Hepatocyte (in vitro differentiated cells): ENCODE measurements at regions not wholly inside any gene's neighbourhood (a gene's known extent, or its start where the extent isn't known, plus 50 kb on each side); places are given as distances from the start of the nearest gene placed in this dataset.

Experiments
- EZH2 ChIP-seq: fragments of 200-600 bp; sonication (generic); IDR thresholded peaks from 2 replicates; pipeline ENCODE4 v1.6.1; 2016; ENCODE audit warnings: antibody characterized with exemption, mild to moderate bottlenecking, borderline replicate concordance
- TF ChIP-seq, protein P1 (sequence below): fragments of 200-600 bp; sonication (generic); IDR thresholded peaks from 2 replicates; pipeline ENCODE4 v1.5.1; 2016; ENCODE audit warnings: antibody characterized with exemption, mild to moderate bottlenecking; ENCODE audit not compliant: poor library complexity

DNA sequence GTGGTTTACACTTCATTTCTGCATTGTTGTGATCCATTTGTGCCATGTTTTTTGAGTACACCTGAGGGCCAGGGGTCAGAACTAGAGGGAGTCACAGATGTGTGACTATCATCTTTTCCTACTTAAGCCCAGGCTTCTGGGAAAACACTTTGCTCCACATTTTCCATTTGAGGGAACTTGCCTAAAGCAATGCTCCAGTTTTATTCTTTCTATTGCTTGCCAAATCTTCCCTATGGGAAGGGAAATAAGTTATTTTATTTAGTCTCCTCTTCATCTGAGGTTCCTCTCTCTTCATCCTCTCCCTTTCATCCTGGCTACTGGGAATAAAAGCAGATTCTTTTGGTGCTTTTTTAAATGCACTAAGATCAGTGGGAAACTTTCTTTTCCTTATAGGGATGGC, 179.9 kb upstream of the PRSS58 start:
- TF ChIP-seq EZH2, result no peak
- TF ChIP-seq, protein P1, sequence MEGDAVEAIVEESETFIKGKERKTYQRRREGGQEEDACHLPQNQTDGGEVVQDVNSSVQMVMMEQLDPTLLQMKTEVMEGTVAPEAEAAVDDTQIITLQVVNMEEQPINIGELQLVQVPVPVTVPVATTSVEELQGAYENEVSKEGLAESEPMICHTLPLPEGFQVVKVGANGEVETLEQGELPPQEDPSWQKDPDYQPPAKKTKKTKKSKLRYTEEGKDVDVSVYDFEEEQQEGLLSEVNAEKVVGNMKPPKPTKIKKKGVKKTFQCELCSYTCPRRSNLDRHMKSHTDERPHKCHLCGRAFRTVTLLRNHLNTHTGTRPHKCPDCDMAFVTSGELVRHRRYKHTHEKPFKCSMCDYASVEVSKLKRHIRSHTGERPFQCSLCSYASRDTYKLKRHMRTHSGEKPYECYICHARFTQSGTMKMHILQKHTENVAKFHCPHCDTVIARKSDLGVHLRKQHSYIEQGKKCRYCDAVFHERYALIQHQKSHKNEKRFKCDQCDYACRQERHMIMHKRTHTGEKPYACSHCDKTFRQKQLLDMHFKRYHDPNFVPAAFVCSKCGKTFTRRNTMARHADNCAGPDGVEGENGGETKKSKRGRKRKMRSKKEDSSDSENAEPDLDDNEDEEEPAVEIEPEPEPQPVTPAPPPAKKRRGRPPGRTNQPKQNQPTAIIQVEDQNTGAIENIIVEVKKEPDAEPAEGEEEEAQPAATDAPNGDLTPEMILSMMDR, result no peak
